H1 (cell line): ENCODE measurements at regions not wholly inside any gene's neighbourhood (a gene's known extent, or its start where the extent isn't known, plus 50 kb on each side); places are given as distances from the start of the nearest gene placed in this dataset.

Experiments used
- CTCF ChIA-PET: fragments of 300-600 bp; sonication (Branson Sonifier 250); formaldehyde crosslinking; loops from one replicate; lab custom pipeline; 2021; ENCODE audit not compliant: partially characterized antibody; lab: Charles Lee
- POLR2A ChIA-PET: fragments of 300-600 bp; sonication (Branson Sonifier 250); formaldehyde crosslinking; loops from one replicate; lab custom pipeline; 2021; ENCODE audit warnings: inconsistent platforms; ENCODE audit not compliant: partially characterized antibody; lab: Charles Lee
- DNase-seq, 2 experiments: peaks; one replicate each; pipeline versions ENCODE4 v3.0.0 to v3.0.0-alpha.2; 2010 to 2022; ENCODE audit warnings: low spot score in 2 of 2, low read depth in 1 of 2, mixed read lengths in 1 of 2
- FAIRE-seq: peaks from 2 replicates; lab custom pipeline; 2011; peaks lifted over from hg19 to GRCh38; lab: Jason Lieb, UNC
- H2AFZ ChIP-seq: 2 replicates; pipeline ENCODE4 v1.8.1; 2012; ENCODE audit warnings: low read length, inconsistent platforms
- H2AK5ac ChIP-seq: 2 replicates; pipeline ENCODE4 v1.6.1; 2013; ENCODE audit warnings: low read depth, low read length
- H2BK120ac ChIP-seq: replicated peaks from 2 replicates; pipeline ENCODE3; 2013; ENCODE audit warnings: low read depth, low read length, inconsistent platforms
- H2BK12ac ChIP-seq: 2 replicates; pipeline ENCODE4 v1.6.1; 2013; ENCODE audit warnings: low read depth, low read length
- H2BK15ac ChIP-seq: 2 replicates; pipeline ENCODE4 v1.6.1; 2013; ENCODE audit warnings: low read length
- H2BK20ac ChIP-seq: 2 replicates; pipeline ENCODE4 v1.6.1; 2013; ENCODE audit warnings: low read length
- H2BK5ac ChIP-seq: 2 replicates; pipeline ENCODE4 v1.6.1; 2013; ENCODE audit warnings: low read depth, low read length
- H3K14ac ChIP-seq: 2 replicates; pipeline ENCODE4 v1.6.1; 2013; ENCODE audit warnings: inconsistent platforms; ENCODE audit not compliant: insufficient read length
- H3K18ac ChIP-seq: 2 replicates; pipeline ENCODE4 v1.6.1; 2013; ENCODE audit warnings: low read length; ENCODE audit errors: extremely low read depth
- H3K23ac ChIP-seq: 2 replicates; pipeline ENCODE4 v1.6.1; 2013; ENCODE audit warnings: inconsistent platforms; ENCODE audit not compliant: insufficient read length
- H3K23me2 ChIP-seq: 2 replicates; pipeline ENCODE4 v1.6.1; 2013; ENCODE audit warnings: low read depth, low read length
- H3K27ac ChIP-seq: 2 replicates; pipeline ENCODE4 v1.6.1; 2011; ENCODE audit warnings: low read depth, low read length, inconsistent platforms
- H3K27me3 ChIP-seq, 4 experiments: replicated peaks in 1 of 4; 1 replicate in 1 of 4; 2 replicates in 3 of 4; pipeline versions ENCODE4 v1.6.1 to v1.8.1; 2011 to 2013; ENCODE audit warnings: low read length in 3 of 4, mild to moderate bottlenecking in 3 of 4, inconsistent platforms in 2 of 4, mixed read lengths in 2 of 4, moderate library complexity in 1 of 4; ENCODE audit not compliant: control insufficient read depth in 3 of 4, insufficient read depth in 3 of 4; ENCODE audit errors: extremely low read depth in 1 of 4
- H3K36me3 ChIP-seq, 4 experiments: 2 replicates each; pipeline versions ENCODE4 v1.6.1 to v1.8.1; 2011 to 2013; ENCODE audit warnings: mild to moderate bottlenecking in 4 of 4, low read length in 3 of 4, moderate library complexity in 2 of 4, control low read depth in 1 of 4, inconsistent platforms in 1 of 4; ENCODE audit not compliant: insufficient read depth in 4 of 4, control insufficient read depth in 2 of 4
- H3K4ac ChIP-seq: replicated peaks from 2 replicates; pipeline ENCODE3; 2013; ENCODE audit warnings: low read length, low read depth, mixed read lengths, inconsistent platforms; ENCODE audit not compliant: insufficient read length
- H3K4me1 ChIP-seq, 4 experiments: replicated peaks in 1 of 4; 1 replicate in 1 of 4; 2 replicates in 3 of 4; pipeline versions ENCODE4 v1.6.1 to v1.8.1; 2011 to 2013; ENCODE audit warnings: low read length in 3 of 4, inconsistent platforms in 2 of 4, mixed read lengths in 1 of 4; ENCODE audit not compliant: insufficient read depth in 4 of 4, control insufficient read depth in 3 of 4
- H3K4me2 ChIP-seq, 2 experiments: 2 replicates each; pipeline versions ENCODE4 v1.6.1 to v1.8.1; 2011 to 2013; ENCODE audit warnings: low read depth in 2 of 2, low read length in 2 of 2, control low read depth in 1 of 2, inconsistent platforms in 1 of 2, mild to moderate bottlenecking in 1 of 2; ENCODE audit not compliant: insufficient read depth in 1 of 2
- H3K4me3 ChIP-seq, 4 experiments: fragments of 200-600, 300-600 bp in 1 of 4; sonication (generic), shearing (Covaris generic), sonication (Bioruptor Twin) in 1 of 4; 2 replicates each; pipeline versions ENCODE4 v1.5.1 to v1.8.1; 2011 to 2016; ENCODE audit warnings: low read length in 4 of 4, low read depth in 3 of 4, control low read depth in 2 of 4, inconsistent platforms in 2 of 4, mild to moderate bottlenecking in 2 of 4, mixed read lengths in 1 of 4, moderate library complexity in 1 of 4; ENCODE audit not compliant: insufficient read depth in 2 of 4; ENCODE audit errors: extremely low read depth in 1 of 4
- H3K56ac ChIP-seq: replicated peaks from 2 replicates; pipeline ENCODE3; 2013; ENCODE audit warnings: low read depth, mild to moderate bottlenecking, mixed read lengths, low read length, inconsistent platforms; ENCODE audit not compliant: insufficient read length
- H3K79me1 ChIP-seq: 2 replicates; pipeline ENCODE4 v1.6.1; 2013; ENCODE audit warnings: low read depth, low read length, control low read depth
- H3K79me2 ChIP-seq, 2 experiments: 2 replicates each; pipeline versions ENCODE4 v1.6.1 to v1.8.1; 2012 to 2013; ENCODE audit warnings: low read length in 2 of 2, mild to moderate bottlenecking in 2 of 2, inconsistent platforms in 1 of 2; ENCODE audit not compliant: insufficient read depth in 2 of 2, control insufficient read depth in 1 of 2
- H3K9ac ChIP-seq, 4 experiments: replicated peaks in 1 of 4; 1 replicate in 1 of 4; 2 replicates in 3 of 4; pipeline versions ENCODE4 v1.6.1 to v1.8.1; 2011 to 2013; ENCODE audit warnings: low read depth in 3 of 4, low read length in 3 of 4, control low read depth in 2 of 4, mild to moderate bottlenecking in 2 of 4, moderate library complexity in 2 of 4, inconsistent platforms in 1 of 4; ENCODE audit errors: extremely low read depth in 1 of 4
- H3K9me3 ChIP-seq, 2 experiments: 2 replicates each; pipeline versions ENCODE4 v1.6.1 to v1.8.1; 2012 to 2013; ENCODE audit warnings: mild to moderate bottlenecking in 2 of 2, moderate library complexity in 2 of 2, control low read depth in 1 of 2, inconsistent platforms in 1 of 2, low read depth in 1 of 2, low read length in 1 of 2, mixed read lengths in 1 of 2; ENCODE audit not compliant: insufficient read depth in 2 of 2
- H4K20me1 ChIP-seq, 2 experiments: replicated peaks in 1 of 2; 2 replicates each; pipeline versions ENCODE3 to v1.8.1; 2011 to 2013; ENCODE audit warnings: inconsistent platforms in 2 of 2, low read length in 2 of 2, mild to moderate bottlenecking in 1 of 2; ENCODE audit not compliant: insufficient read depth in 2 of 2, control insufficient read depth in 1 of 2
- H4K5ac ChIP-seq: 2 replicates; pipeline ENCODE4 v1.6.1; 2013; ENCODE audit warnings: low read length, low read depth, mixed read lengths, inconsistent platforms; ENCODE audit not compliant: insufficient read length
- H4K8ac ChIP-seq: 2 replicates; pipeline ENCODE4 v1.8.0; 2013; ENCODE audit warnings: mild to moderate bottlenecking, moderate library complexity, low read length, inconsistent platforms; ENCODE audit not compliant: insufficient read depth; ENCODE audit errors: extremely low read depth
- H4K91ac ChIP-seq: replicated peaks from 2 replicates; pipeline ENCODE3; 2013; ENCODE audit warnings: low read length, mixed read lengths, inconsistent platforms; ENCODE audit not compliant: insufficient read length
- BACH1 ChIP-seq: IDR thresholded peaks from 2 replicates; pipeline ENCODE4 v1.6.1; 2012; ENCODE audit warnings: low read length, improper control_type of control experiment
- CHD2 ChIP-seq: IDR thresholded peaks from 2 replicates; pipeline ENCODE4 v1.6.1; 2012; ENCODE audit warnings: low read length, improper control_type of control experiment
- E2F6 ChIP-seq: IDR thresholded peaks from 2 replicates; pipeline ENCODE4 v1.6.1; 2012; ENCODE audit warnings: inconsistent platforms
- EGR1 ChIP-seq: IDR thresholded peaks from 2 replicates; pipeline ENCODE4 v1.6.1; 2011; ENCODE audit warnings: low read depth, low read length, borderline replicate concordance
- EP300 ChIP-seq, 2 experiments: IDR thresholded peaks; 1 replicate in 1 of 2; 2 replicates in 1 of 2; pipeline ENCODE4 v1.6.1; 2011 to 2012; ENCODE audit warnings: low read depth in 2 of 2, low read length in 2 of 2, mild to moderate bottlenecking in 2 of 2, borderline replicate concordance in 1 of 2, inconsistent platforms in 1 of 2, moderate library complexity in 1 of 2
- PHF8 ChIP-seq: fragments of 200-600 bp; sonication (generic); conservative IDR thresholded peaks from 2 replicates; pipeline ENCODE4 v1.7.1; 2012; ENCODE audit warnings: low read depth, mild to moderate bottlenecking, inconsistent platforms, low read length, moderate library complexity
- RNF2 ChIP-seq: fragments of 200-900, 300-1000 bp; sonication (generic); IDR thresholded peaks from 2 replicates; pipeline ENCODE4 v1.7.1; 2016; ENCODE audit warnings: borderline replicate concordance, low read depth, mild to moderate bottlenecking, antibody characterized with exemption, low read length; ENCODE audit not compliant: poor library complexity, severe bottlenecking; ENCODE audit errors: missing control alignments
- SAP30 ChIP-seq: fragments of 300-600 bp; sonication (generic); IDR thresholded peaks from 2 replicates; pipeline ENCODE4 v1.7.1; 2012; ENCODE audit warnings: low read length, moderate library complexity, mild to moderate bottlenecking, inconsistent platforms; ENCODE audit not compliant: insufficient read depth, insufficient replicate concordance
- SIN3A ChIP-seq, 2 experiments: IDR thresholded peaks in 1 of 2; conservative IDR thresholded peaks in 1 of 2; 2 replicates each; pipeline ENCODE4 v1.6.1; 2011 to 2012; ENCODE audit warnings: low read length in 2 of 2, improper control_type of control experiment in 1 of 2, low read depth in 1 of 2, mild to moderate bottlenecking in 1 of 2
- SP1 ChIP-seq: IDR thresholded peaks from 2 replicates; pipeline ENCODE4 v1.6.1; 2011; ENCODE audit warnings: low read depth, low read length
- TEAD4 ChIP-seq: IDR thresholded peaks from 2 replicates; pipeline ENCODE4 v1.6.1; 2012; ENCODE audit warnings: low read depth, low read length, inconsistent platforms, mixed read lengths
- YY1 ChIP-seq: IDR thresholded peaks from 2 replicates; pipeline ENCODE4 v1.6.1; 2011; ENCODE audit warnings: low read depth, mild to moderate bottlenecking, low read length
- WGBS, 2 experiments: shearing (Covaris generic) in 1 of 2; methylation state at CpG; one replicate each; pipeline versions ENCODE4 v1.1.6 to v1.1.7; 2013 to 2015; ENCODE audit warnings: low lambda C conversion rate in 2 of 2, mixed read lengths in 2 of 2, inconsistent platforms in 1 of 2, low coverage in 1 of 2, missing lambda C conversion rate in 1 of 2; ENCODE audit not compliant: insufficient replicate concordance in 2 of 2, insufficient coverage in 1 of 2, insufficient read length in 1 of 2; ENCODE audit errors: extremely low coverage in 1 of 2, missing lambda C conversion rate in 1 of 2; 5-methylcytosine and 5-hydroxymethylcytosine counted together

- no peak overlapping the region for H2BK5ac ChIP-seq
- 88% methylated on average over 3 of the region's 3 CpGs; no CpG with 5 or more reads in 1 of the 2 experiments for whole genome bisulfite sequencing, 2 experiments
- TF ChIP-seq BACH1, result no peak
- no peak for TF ChIP-seq TEAD4
- TF ChIP-seq SAP30, result no peak
- no peak for TF ChIP-seq E2F6
- TF ChIP-seq CHD2, result no peak
- TF ChIP-seq EGR1, result no peak
- no peak for TF ChIP-seq SIN3A (conservative IDR thresholded peaks at IDR 0.05 in 1 of 2, IDR thresholded peaks at IDR 0.05 in 1 of 2; ENCODE audit: low read depth in 1 of 2, low read length in 2 of 2)
- no peak for TF ChIP-seq EP300 (IDR thresholded peaks at IDR 0.05; ENCODE audit: borderline replicate concordance in 1 of 2, low read depth in 2 of 2, low read length in 2 of 2)
- no peak for TF ChIP-seq RNF2
- no peak for TF ChIP-seq SP1
- no peak for TF ChIP-seq PHF8
- no peak for TF ChIP-seq YY1
Measured at GRCh38 chr6:14246876-14247275, 129.3 kb downstream of the CD83 start.

More at GRCh38 chr6:14246876-14247275, 129.3 kb downstream of the CD83 start:
- H3K9ac ChIP-seq, result no peak overlapping the region
- DNase-seq (no peak), FAIRE-seq (no peak)
- no peak overlapping the region for H3K14ac ChIP-seq
- no peaks in the 10 kb centered on the region for H3K36me3 ChIP-seq
- no peak overlapping the region for H2AK5ac ChIP-seq
- ChIA-PET CTCF (interaction anchor here (1.1 to 1.6 kb wide), 2 partner anchors 18 to 34 kb away, joined by 3 to 8 read pairs; no protein-coding TSS in a partner anchor), POLR2A (no interaction called here)
- H2BK15ac ChIP-seq, result no peak overlapping the region
- no peaks in the 10 kb centered on the region for H4K20me1 ChIP-seq
- no peaks in the 10 kb centered on the region for H3K9me3 ChIP-seq
- H3K27ac ChIP-seq, result no peak overlapping the region
- H3K4me2 ChIP-seq, result no peak overlapping the region
- H4K8ac ChIP-seq, result no peak overlapping the region
- no peak overlapping the region for H2AFZ ChIP-seq
- H2BK20ac ChIP-seq, result no peak overlapping the region
- no peak overlapping the region for H3K4me3 ChIP-seq
- H3K79me1 ChIP-seq, result no peaks in the 10 kb centered on the region
- no peak overlapping the region for H2BK120ac ChIP-seq
- no peaks in the 10 kb centered on the region for H3K79me2 ChIP-seq
- no peak overlapping the region for H3K23ac ChIP-seq
- no peak overlapping the region for H3K18ac ChIP-seq
- no peak overlapping the region for H3K4ac ChIP-seq
- H3K56ac ChIP-seq, result no peak overlapping the region
- no peak overlapping the region for H2BK12ac ChIP-seq
- H3K23me2 ChIP-seq, result no peaks in the 10 kb centered on the region
- H4K91ac ChIP-seq, result no peak overlapping the region
- H3K4me1 ChIP-seq, result peaks cover 0 to 3% (median 0%) of the 10 kb centered on the region in 4 experiments; a peak in 1 of 7 replicates
- no peak overlapping the region for H4K5ac ChIP-seq
- H3K27me3 ChIP-seq, result no peaks in the 10 kb centered on the region
